Urinary bladder (tissue), 3 donors: ENCODE measurements at regions not wholly inside any gene's neighbourhood (a gene's known extent, or its start where the extent isn't known, plus 50 kb on each side); places are given as distances from the start of the nearest gene placed in this dataset.
"Not testable (repeated sequence)": the region's sequence is repeated elsewhere in the genome, so short reads cannot be mapped to it uniquely, and the experiment has no call there.

Source experiments
- DNase-seq: peaks from one replicate; pipeline ENCODE4 v3.0.0-alpha.2; 2015; ENCODE audit errors: extremely low spot score
- H3K27ac ChIP-seq: one replicate; pipeline ENCODE4 v1.5.1; 2013; ENCODE audit warnings: low read depth, mild to moderate bottlenecking, moderate library complexity
- H3K36me3 ChIP-seq: one replicate; pipeline ENCODE4 v1.6.1; 2013; ENCODE audit warnings: mild to moderate bottlenecking, moderate library complexity; ENCODE audit not compliant: insufficient read depth
- H3K4me1 ChIP-seq: one replicate; pipeline ENCODE4 v1.6.1; 2013; ENCODE audit warnings: mild to moderate bottlenecking, moderate library complexity; ENCODE audit not compliant: insufficient read depth
- H3K4me3 ChIP-seq: one replicate; pipeline ENCODE4 v1.5.1; 2013; ENCODE audit warnings: low read depth, low read length
- WGBS: extraction: QIAGEN DNeasy Blood & Tissue Kit; methylation state at CpG from one replicate; pipeline ENCODE4 v1.1.7; 2013; 5-methylcytosine and 5-hydroxymethylcytosine counted together
- donor health status: healthy with polysubstance abuse.
- donor health status: healthy.

- no peaks in the 10 kb centered on the region for H3K36me3 ChIP-seq
- H3K27ac ChIP-seq, result no peak overlapping the region
- H3K4me1 ChIP-seq, result no peaks in the 10 kb centered on the region
- no peak overlapping the region for H3K4me3 ChIP-seq
- WGBS, result 74% methylated on average over 5 of the region's 5 CpGs
- no peak for DNase-seq
Measured at GRCh38 chr12:4202918-4203317, 70.6 kb upstream of the CCND2 start.

- H3K4me3 ChIP-seq, result no peak overlapping the region
- H3K36me3 ChIP-seq, result no peaks in the 10 kb centered on the region
- 79% methylated on average over 7 of the region's 7 CpGs for WGBS
- DNase-seq, result no peak
- no peaks in the 10 kb centered on the region for H3K4me1 ChIP-seq
- no peak overlapping the region for H3K27ac ChIP-seq
Measured at GRCh38 chr12:4202487-4202886, 71.1 kb upstream of the CCND2 start.

GRCh38 chr12:4201333-4202100 lies 72.0 kb upstream of the CCND2 start:
- 80% methylated on average over 13 of the region's 13 CpGs for WGBS
- DNase-seq, result no peak

GRCh38 chr12:4197922-4198763 lies 75.4 kb upstream of the CCND2 start:
- 85% methylated on average over 11 of the region's 11 CpGs for WGBS

More at GRCh38 chr12:4201333-4202100, 72.0 kb upstream of the CCND2 start:
- no peak overlapping the region for H3K4me3 ChIP-seq
- H3K36me3 ChIP-seq, result no peaks in the 10 kb centered on the region
- H3K4me1 ChIP-seq, result no peaks in the 10 kb centered on the region
- H3K27ac ChIP-seq, result no peak overlapping the region

GRCh38 chr12:4196805-4197420 lies 76.6 kb upstream of the CCND2 start:
- WGBS, result 87% methylated on average over 8 of the region's 8 CpGs
- no peaks in the 10 kb centered on the region for H3K36me3 ChIP-seq
- DNase-seq, result no peak

More at GRCh38 chr12:4197922-4198763, 75.4 kb upstream of the CCND2 start:
- no peaks in the 10 kb centered on the region for H3K4me1 ChIP-seq
- no peak overlapping the region for H3K27ac ChIP-seq
- no peak overlapping the region for H3K4me3 ChIP-seq
- DNase-seq, result no peak
- H3K36me3 ChIP-seq, result no peaks in the 10 kb centered on the region

GRCh38 chr12:4194668-4195067 lies 78.9 kb upstream of the CCND2 start:
- no peak overlapping the region for H3K4me3 ChIP-seq
- H3K4me1 ChIP-seq, result no peaks in the 10 kb centered on the region
- WGBS, result 88% methylated on average over 10 of the region's 10 CpGs
- DNase-seq, result no peak
- no peaks in the 10 kb centered on the region for H3K36me3 ChIP-seq
- H3K27ac ChIP-seq, result no peak overlapping the region

More at GRCh38 chr12:4196805-4197420, 76.6 kb upstream of the CCND2 start:
- H3K4me1 ChIP-seq, result no peaks in the 10 kb centered on the region
- no peak overlapping the region for H3K27ac ChIP-seq
- no peak overlapping the region for H3K4me3 ChIP-seq

GRCh38 chr12:4193821-4194220 lies 79.7 kb upstream of the CCND2 start:
- H3K4me3 ChIP-seq, result no peak overlapping the region
- 26% methylated on average over 8 of the region's 8 CpGs for WGBS
- H3K4me1 ChIP-seq, result no peaks in the 10 kb centered on the region
- DNase-seq, result no peak
- H3K36me3 ChIP-seq, result no peaks in the 10 kb centered on the region
- H3K27ac ChIP-seq, result no peak overlapping the region

GRCh38 chr12:4191642-4192041 lies 81.9 kb upstream of the CCND2 start:
- Histone ChIP-seq H3K27ac (no peak overlapping the region), H3K36me3 (no peaks in the 10 kb centered on the region), H3K4me3 (no peak overlapping the region), H3K4me1 (no peaks in the 10 kb centered on the region)
- no peak for DNase-seq
- 92% methylated on average over 2 of the region's 2 CpGs for WGBS

- no peak for DNase-seq
- H3K36me3 ChIP-seq, result no peaks in the 10 kb centered on the region
- H3K27ac ChIP-seq, result no peak overlapping the region
- H3K4me1 ChIP-seq, result no peaks in the 10 kb centered on the region
- 75% methylated on average over 3 of the region's 3 CpGs for WGBS
- H3K4me3 ChIP-seq, result no peak overlapping the region
Measured at GRCh38 chr12:4191149-4191548, 82.4 kb upstream of the CCND2 start.

- no peaks in the 10 kb centered on the region for H3K4me1 ChIP-seq
- H3K27ac ChIP-seq, result no peak overlapping the region
- DNase-seq, result no peak
- H3K36me3 ChIP-seq, result no peaks in the 10 kb centered on the region
- H3K4me3 ChIP-seq, result no peak overlapping the region
- 65% methylated on average over 5 of the region's 5 CpGs for WGBS
Measured at GRCh38 chr12:4190366-4191063, 83.0 kb upstream of the CCND2 start.

GRCh38 chr12:4189721-4190120 lies 83.8 kb upstream of the CCND2 start:
- H3K4me1 ChIP-seq, result no peaks in the 10 kb centered on the region
- H3K4me3 ChIP-seq, result no peak overlapping the region
- H3K36me3 ChIP-seq, result no peaks in the 10 kb centered on the region
- DNase-seq, result no peak
- H3K27ac ChIP-seq, result no peak overlapping the region
- WGBS, result 87% methylated on average over 12 of the region's 12 CpGs

- Histone ChIP-seq H3K36me3 (no peaks in the 10 kb centered on the region), H3K4me3 (no peak overlapping the region), H3K27ac (no peak overlapping the region), H3K4me1 (no peaks in the 10 kb centered on the region)
- no peak for DNase-seq
- WGBS, result 94% methylated on average over 4 of the region's 4 CpGs
Measured at GRCh38 chr12:4187916-4188315, 85.6 kb upstream of the CCND2 start.

- WGBS, result 46% methylated on average over 3 of the region's 3 CpGs
Measured at GRCh38 chr12:4187315-4187714, 86.2 kb upstream of the CCND2 start.

More at GRCh38 chr12:4187315-4187714, 86.2 kb upstream of the CCND2 start:
- H3K4me3 ChIP-seq, DNase-seq, H3K27ac ChIP-seq, H3K4me1 ChIP-seq, H3K36me3 ChIP-seq: not testable (repeated sequence)
